Upper lobe of left lung (tissue), 6 donors: ENCODE measurements at regions not wholly inside any gene's neighbourhood (a gene's known extent, or its start where the extent isn't known, plus 50 kb on each side); places are given as distances from the start of the nearest gene placed in this dataset.
"Not testable (repeated sequence)": the region's sequence is repeated elsewhere in the genome, so short reads cannot be mapped to it uniquely, and the experiment has no call there.

ENCODE experiments used
- ATAC-seq, 2 donors: fragments of 200-7000 bp; cut with Tn5 transposase; one replicate each; pipeline ENCODE4 v1.9.1; 2022; ENCODE audit warnings: mild to moderate bottlenecking in 2 of 2, moderate library complexity in 2 of 2; ENCODE audit not compliant: low FRiP score in 2 of 2
- DNase-seq, 2 donors: peaks; one replicate each; pipeline ENCODE4 v3.0.0-alpha.2; 2019 to 2020
- H3K27ac ChIP-seq, 4 donors: fragments of 200-600 bp; sonication (generic); one replicate each; pipeline ENCODE4 v1.5.1; 2016 to 2019
- H3K27me3 ChIP-seq, 4 donors: fragments of 200-600 bp; sonication (generic); one replicate each; pipeline ENCODE4 v1.5.1; 2017 to 2019
- H3K36me3 ChIP-seq, 4 donors: fragments of 200-600 bp; sonication (generic); one replicate each; pipeline ENCODE4 v1.5.1; 2016 to 2019
- H3K4me1 ChIP-seq, 4 donors: fragments of 200-600 bp; sonication (generic); one replicate each; pipeline ENCODE4 v1.5.1; 2018 to 2019
- H3K4me3 ChIP-seq, 4 donors: fragments of 200-600 bp; sonication (generic); one replicate each; pipeline ENCODE4 v1.5.1; 2017 to 2019; ENCODE audit warnings: mild to moderate bottlenecking in 2 of 4, moderate library complexity in 1 of 4
- H3K9me3 ChIP-seq, 4 donors: fragments of 200-600 bp; sonication (generic); one replicate each; pipeline ENCODE4 v1.5.1; 2018 to 2019
- CTCF ChIP-seq, 6 experiments: fragments of 450-650 bp in 4 of 6; fragments of 200-600 bp in 2 of 6; sonication (generic) in 2 of 6; IDR thresholded peaks; one replicate each; pipeline ENCODE4 v1.5.1; 2016 to 2019; ENCODE audit warnings: antibody characterized with exemption in 6 of 6
- EP300 ChIP-seq, 4 donors: sonication (generic); formaldehyde crosslinking; IDR thresholded peaks; one replicate each; pipeline ENCODE4 v1.5.1; 2017; ENCODE audit warnings: antibody characterized with exemption in 4 of 4, control low read depth in 2 of 4
- POLR2A ChIP-seq, 4 donors: fragments of 450-650 bp; IDR thresholded peaks; one replicate each; pipeline ENCODE4 v1.5.1; 2016 to 2017; ENCODE audit warnings: antibody characterized with exemption in 4 of 4, mild to moderate bottlenecking in 2 of 4
- POLR2AphosphoS5 ChIP-seq, 2 donors: sonication (generic); formaldehyde crosslinking; IDR thresholded peaks; one replicate each; pipeline ENCODE4 v1.5.1; 2017; ENCODE audit warnings: antibody characterized with exemption in 2 of 2
- WGBS, 2 donors: methylation state at CpG; one replicate each; pipeline ENCODE4 v1.1.5; 2017 to 2018; 5-methylcytosine and 5-hydroxymethylcytosine counted together
- donor health status: DM: no; HTN: no; CAD: no; lungs with moderate emphysema.
- donor health status: DM: no; HTN: yes; CAD: no; lungs with severe emphysema.

- no peak overlapping the region for H3K4me3 ChIP-seq
- H3K27me3 ChIP-seq, result no peaks in the 10 kb centered on the region
- H3K27ac ChIP-seq, result no peak overlapping the region
- no peaks in the 10 kb centered on the region for H3K4me1 ChIP-seq
- H3K9me3 ChIP-seq, result no peaks in the 10 kb centered on the region
- no peaks in the 10 kb centered on the region for H3K36me3 ChIP-seq
- TF ChIP-seq POLR2A (IDR thresholded peaks at IDR 0.05), result no peak
- ATAC-seq (no peak), DNase-seq (no peak)
- 69% methylated on average over 1 of the region's 1 CpG for WGBS, 2 donors
These were observed 225.7 kb upstream of the FANCL start for GRCh38 chr2:58466804-58467203.

DNA sequence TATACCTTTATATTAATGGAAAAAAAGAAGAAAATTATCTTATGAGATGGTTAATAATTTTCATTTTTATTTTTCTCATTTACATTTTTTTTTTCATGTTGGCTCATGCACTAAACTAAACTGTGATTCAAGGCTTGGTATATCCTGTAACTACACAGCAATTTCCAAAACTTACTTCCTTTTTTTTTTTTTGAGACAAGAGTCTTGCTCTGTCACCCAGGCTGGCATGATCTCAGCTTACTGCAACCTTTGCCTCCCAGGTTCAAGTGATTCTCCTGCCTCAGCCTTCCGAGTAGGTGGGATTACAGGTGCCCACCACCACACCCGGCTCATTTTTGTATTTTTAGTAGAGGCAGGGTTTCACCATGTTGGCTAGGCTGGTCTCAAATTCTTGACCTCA, 224.9 kb upstream of the FANCL start:
- H3K27ac ChIP-seq, H3K9me3 ChIP-seq, H3K4me1 ChIP-seq, DNase-seq, H3K4me3 ChIP-seq, ATAC-seq, H3K27me3 ChIP-seq, H3K36me3 ChIP-seq: not testable (repeated sequence)
- WGBS, 2 donors, result 48 to 71% methylated on average over 2 of the region's 2 CpGs

DNA sequence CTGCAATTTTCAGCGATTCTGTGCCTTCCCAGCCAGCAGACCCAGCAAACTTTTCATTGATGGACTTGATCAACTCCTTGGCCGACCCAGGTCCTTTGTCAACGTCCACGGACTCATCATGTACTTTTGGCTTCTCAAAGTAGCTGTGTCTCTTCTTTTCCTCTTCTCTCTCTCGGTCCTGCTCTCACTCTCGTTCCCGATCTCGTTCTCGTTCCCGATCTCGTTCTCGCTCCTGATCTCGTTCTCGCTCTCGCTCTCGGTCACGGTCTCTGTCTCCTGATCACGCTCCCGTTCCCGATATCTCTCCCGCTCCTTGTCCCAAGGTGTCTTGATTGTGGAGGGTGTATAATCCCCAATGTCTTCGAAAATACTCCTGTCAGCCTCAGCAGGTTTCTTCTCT, 219.5 kb upstream of the FANCL start:
- TF ChIP-seq CTCF (IDR thresholded peaks at IDR 0.05), result no peak
- TF ChIP-seq POLR2AphosphoS5 (IDR thresholded peaks at IDR 0.05), result no peak
- TF ChIP-seq POLR2A (IDR thresholded peaks at IDR 0.05), result no peak
- no peak for TF ChIP-seq EP300 (IDR thresholded peaks at IDR 0.05)
- H3K4me1 ChIP-seq, result no peaks in the 10 kb centered on the region
- no peaks in the 10 kb centered on the region for H3K36me3 ChIP-seq
- no peaks in the 10 kb centered on the region for H3K9me3 ChIP-seq
- H3K27ac ChIP-seq, result no peak overlapping the region
- H3K4me3 ChIP-seq, result no peak overlapping the region
- no peaks in the 10 kb centered on the region for H3K27me3 ChIP-seq
- ATAC-seq (no peak), DNase-seq (no peak)
- WGBS, 2 donors, result 89 to 97% methylated on average over 20 to 22 of the region's 22 CpGs

DNA sequence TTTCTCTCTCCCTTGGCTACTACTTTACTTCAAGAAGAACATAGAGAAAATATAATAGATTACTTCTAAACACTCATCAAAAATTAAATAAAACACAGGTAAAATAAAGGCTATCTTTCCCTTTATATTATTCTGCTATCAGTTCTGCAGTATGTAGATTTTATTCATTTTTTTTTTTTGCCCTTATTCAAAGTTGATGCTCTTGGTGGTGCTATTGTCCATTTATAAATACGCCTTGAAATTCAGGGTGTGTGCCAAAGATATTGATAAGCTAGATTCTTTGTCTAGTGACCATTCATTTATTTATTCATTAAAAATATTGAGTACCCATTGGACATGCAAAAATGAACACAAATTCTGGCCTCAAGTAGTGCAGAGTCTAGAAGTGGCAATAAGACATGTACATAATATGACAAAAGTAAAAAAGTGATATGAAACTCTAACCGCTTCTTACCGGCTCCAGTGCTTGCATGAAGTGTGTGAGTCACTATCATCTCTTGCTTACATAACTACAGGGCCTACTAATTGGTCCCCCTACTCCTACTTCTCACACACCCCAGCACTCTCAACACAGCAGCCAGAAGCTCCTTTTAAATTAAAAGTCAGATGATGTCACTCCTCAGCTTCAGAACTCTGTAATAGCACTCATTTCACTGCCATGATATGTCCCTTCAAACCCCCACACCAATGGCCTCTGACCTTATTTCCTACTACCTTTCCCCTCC, 208.3 kb upstream of the FANCL start:
- ATAC-seq (peak in 1 of 2 donors; percentile 8), DNase-seq (no peak)
- no peak overlapping the region for H3K4me3 ChIP-seq
- WGBS, 2 donors, result 56 to 66% methylated on average over 3 of the region's 3 CpGs
- H3K27ac ChIP-seq, result no peak overlapping the region
- TF ChIP-seq POLR2AphosphoS5 (IDR thresholded peaks at IDR 0.05), result no peak
- TF ChIP-seq CTCF (IDR thresholded peaks at IDR 0.05), result no peak
- no peak for TF ChIP-seq POLR2A (IDR thresholded peaks at IDR 0.05)
- TF ChIP-seq EP300 (IDR thresholded peaks at IDR 0.05), result no peak
- H3K27me3 ChIP-seq, result no peaks in the 10 kb centered on the region
- H3K9me3 ChIP-seq, result no peaks in the 10 kb centered on the region
- H3K36me3 ChIP-seq, result no peaks in the 10 kb centered on the region
- H3K4me1 ChIP-seq, result no peaks in the 10 kb centered on the region

- Histone ChIP-seq H3K4me3 (no peak overlapping the region), H3K4me1 (no peaks in the 10 kb centered on the region), H3K9me3 (no peaks in the 10 kb centered on the region), H3K27me3 (no peaks in the 10 kb centered on the region), H3K36me3 (no peaks in the 10 kb centered on the region), H3K27ac (no peak overlapping the region)
- WGBS, 2 donors, result 61 to 69% methylated on average over 2 of the region's 2 CpGs
- ATAC-seq, result no peak
- TF ChIP-seq POLR2AphosphoS5 (IDR thresholded peaks at IDR 0.05) (no peak), CTCF (IDR thresholded peaks at IDR 0.05) (no peak), EP300 (IDR thresholded peaks at IDR 0.05) (no peak), POLR2A (IDR thresholded peaks at IDR 0.05) (no peak)
- no peak for DNase-seq
These were observed 207.7 kb upstream of the FANCL start for GRCh38 chr2:58448845-58449244.

GRCh38 chr2:58448065-58448507, 207.0 kb upstream of the FANCL start:
- 37 to 43% methylated on average over 6 of the region's 6 CpGs for WGBS, 2 donors
- no peaks in the 10 kb centered on the region for H3K36me3 ChIP-seq
- H3K27me3 ChIP-seq, result no peaks in the 10 kb centered on the region
- peak in 1 of 2 donors; percentile 31 for DNase-seq
- H3K4me3 ChIP-seq, result no peak overlapping the region
- ATAC-seq, result peak in 1 of 2 donors; percentile 71
- no peak overlapping the region for H3K27ac ChIP-seq
- H3K9me3 ChIP-seq, result no peaks in the 10 kb centered on the region
- H3K4me1 ChIP-seq, result no peaks in the 10 kb centered on the region
- TF ChIP-seq CTCF (IDR thresholded peaks at IDR 0.05) (peak in 3 of 6 experiments; percentile 5 to 19 (median 15)), EP300 (IDR thresholded peaks at IDR 0.05) (no peak)
